Medulla oblongata (tissue), 1 donor: ENCODE measurements at regions not wholly inside any gene's neighbourhood (a gene's known extent, or its start where the extent isn't known, plus 50 kb on each side); places are given as distances from the start of the nearest gene placed in this dataset.

Experiments used
- DNase-seq: peaks from one replicate; pipeline ENCODE4 v3.0.0-alpha.2; 2015; ENCODE audit errors: extremely low spot score

- DNase-seq = no peak
These were observed 57.8 kb upstream of the TARBP1 start for GRCh38 chr1:234536741-234537140.

DNA sequence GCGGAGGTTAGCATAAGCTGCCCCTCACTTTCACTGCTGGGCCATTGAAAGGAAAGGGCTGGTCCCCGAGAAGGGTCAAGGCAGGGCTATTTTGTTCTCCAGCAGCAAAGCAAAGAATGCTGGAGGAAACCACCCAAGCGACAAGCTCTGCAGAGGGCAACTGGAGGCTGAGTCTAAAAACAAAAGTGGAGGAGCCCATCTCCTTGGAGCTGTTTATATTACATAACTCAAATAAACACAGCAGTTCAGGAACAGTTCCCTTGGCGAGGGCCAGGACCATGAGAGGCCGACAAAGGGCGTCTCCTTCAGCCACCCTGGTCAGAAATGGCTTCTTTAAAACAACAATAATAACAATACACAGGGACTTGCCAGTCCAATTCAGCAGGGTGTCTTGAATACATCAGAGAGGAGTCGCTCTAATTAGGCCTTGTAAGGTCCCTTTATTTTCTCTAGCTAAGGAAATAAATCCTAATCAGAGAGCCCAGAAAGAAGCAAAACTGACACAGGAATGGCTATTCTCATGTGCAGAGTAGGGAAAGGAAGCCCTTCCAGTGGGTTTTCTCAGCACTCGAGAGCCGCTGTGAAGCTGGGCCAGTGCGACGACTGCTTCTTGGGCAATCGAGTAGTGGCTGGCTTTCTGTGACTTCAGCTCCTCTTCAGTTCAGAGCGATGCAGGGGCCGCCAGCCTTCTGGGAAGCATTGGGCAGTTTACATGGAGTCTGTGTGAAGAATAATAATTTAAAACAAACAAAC lies 57.0 kb upstream of the TARBP1 start:
- peak; percentile 74 for DNase-seq

GRCh38 chr1:234535218-234535617 lies 56.2 kb upstream of the TARBP1 start:
- DNase-seq = no peak

DNA sequence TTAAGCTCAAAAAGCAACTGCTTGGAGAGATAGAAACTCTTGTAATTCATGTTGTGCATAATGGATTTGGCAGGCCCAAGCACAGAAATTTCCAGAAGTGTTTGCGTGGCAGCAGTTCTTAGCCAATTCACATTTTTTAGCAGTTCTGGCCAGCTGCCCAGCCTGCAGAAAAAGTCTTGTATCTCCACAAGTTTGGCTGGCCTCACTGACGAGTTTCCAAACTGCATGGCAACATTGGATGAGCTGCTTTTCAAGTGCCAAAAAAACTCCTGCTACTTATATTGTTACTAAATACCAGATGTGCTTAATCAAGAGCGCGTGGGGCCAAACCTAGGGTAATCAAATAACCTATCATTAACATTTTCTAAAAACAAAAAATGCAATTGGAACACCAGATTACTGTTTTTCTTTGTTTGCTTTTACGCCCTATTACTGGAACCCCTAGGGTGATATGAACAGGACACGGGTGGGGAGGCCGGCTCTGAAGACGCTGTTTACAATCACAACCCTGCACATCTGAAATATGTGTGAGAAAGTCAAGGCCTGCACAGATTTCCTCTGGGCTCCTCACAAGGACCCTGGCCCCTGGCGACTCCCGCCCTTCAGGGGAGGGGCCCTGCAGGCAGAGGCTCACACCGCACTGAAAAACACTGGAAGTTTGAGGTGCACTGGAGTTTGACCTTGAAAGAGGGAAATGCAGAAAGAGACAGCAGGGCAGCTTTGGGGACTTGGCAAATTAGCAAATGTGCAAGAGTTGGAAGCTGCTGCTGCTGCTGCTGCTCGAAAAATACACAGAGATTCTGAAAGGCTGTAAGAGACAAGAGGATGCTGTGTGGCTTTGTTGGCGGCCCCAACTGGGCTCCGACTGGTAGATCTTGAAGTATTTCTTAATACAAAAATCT lies 55.2 kb upstream of the TARBP1 start:
- peak; percentile 95 for DNase-seq

GRCh38 chr1:234533034-234533891 lies 54.3 kb upstream of the TARBP1 start:
- peak; percentile 84 for DNase-seq

- peak; percentile 87 for DNase-seq
These were observed 53.5 kb upstream of the TARBP1 start for GRCh38 chr1:234532503-234532922.

GRCh38 chr1:234531151-234531635 lies 52.2 kb upstream of the TARBP1 start:
- peak; percentile 60 for DNase-seq

DNA sequence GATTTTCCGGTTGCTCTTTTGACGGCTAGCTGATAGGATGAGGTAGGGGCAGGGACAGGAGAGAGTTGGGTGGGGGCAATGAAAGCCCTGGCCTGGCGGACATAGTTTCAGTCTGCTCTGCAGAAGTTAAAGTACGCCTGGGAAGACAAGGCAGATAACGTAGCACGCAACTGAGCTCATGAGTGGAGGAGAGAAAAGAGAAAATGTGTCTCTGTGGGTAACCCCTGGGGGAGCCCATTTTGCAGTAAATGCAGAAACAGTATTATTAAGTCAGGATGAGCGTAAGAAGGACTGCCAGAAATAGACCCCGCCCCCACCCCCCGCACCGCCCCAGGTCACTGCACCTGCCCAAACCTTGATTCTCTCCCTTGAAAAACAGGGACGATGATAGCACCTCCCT lies 51.7 kb upstream of the TARBP1 start:
- DNase-seq = no peak

GRCh38 chr1:234529950-234530237 lies 50.9 kb upstream of the TARBP1 start:
- no peak for DNase-seq

DNA sequence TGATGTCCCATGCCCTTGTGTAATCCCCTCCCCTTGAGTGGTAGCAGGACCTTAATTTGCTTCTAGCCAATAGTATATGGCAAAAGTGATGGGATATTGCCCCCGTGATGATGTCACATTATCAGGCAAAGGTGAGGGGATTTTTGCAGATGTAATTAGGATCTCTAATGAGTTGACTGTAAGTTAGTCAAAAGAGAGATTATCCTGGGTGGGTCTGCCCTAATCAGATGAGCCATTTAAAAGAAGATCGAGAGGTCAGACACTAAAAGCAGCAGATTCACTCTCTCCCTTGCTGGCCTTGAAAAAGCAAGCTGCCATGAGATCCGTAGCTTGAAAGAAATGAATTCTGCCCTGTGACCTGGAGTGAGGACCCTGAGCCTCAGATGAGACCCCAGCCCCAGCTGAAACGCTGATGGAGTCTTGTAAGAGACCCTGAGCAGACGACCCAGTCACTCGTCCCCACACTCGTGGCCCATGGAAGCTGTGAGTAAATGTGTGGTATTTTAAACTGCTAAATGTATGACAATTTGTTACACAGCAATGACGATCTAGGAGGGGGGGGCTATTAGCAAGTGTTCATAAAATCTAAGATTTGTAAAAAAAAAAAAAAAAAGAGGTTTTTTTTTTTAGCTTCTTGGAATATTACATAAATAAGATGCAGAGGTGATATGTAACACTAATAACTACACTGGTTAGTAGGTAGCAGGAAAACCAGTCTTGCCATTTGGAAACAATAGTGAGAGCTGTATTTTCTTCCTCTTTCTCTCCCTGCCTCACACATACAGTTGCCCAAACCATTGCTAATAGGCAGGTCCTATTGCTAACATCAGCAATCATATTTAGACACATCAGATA lies 50.3 kb upstream of the TARBP1 start:
- DNase-seq = no peak
